GM10248 (cell line): ENCODE measurements at regions not wholly inside any gene's neighbourhood (a gene's known extent, or its start where the extent isn't known, plus 50 kb on each side); places are given as distances from the start of the nearest gene placed in this dataset.
"Not testable (repeated sequence)": the region's sequence is repeated elsewhere in the genome, so short reads cannot be mapped to it uniquely, and the experiment has no call there.

Source experiments
- CTCF ChIA-PET: fragments of 300-600 bp; sonication (Branson Sonifier 250); formaldehyde crosslinking; extraction: SDS; loops from one replicate; lab custom pipeline; 2021; ENCODE audit warnings: antibody characterized with exemption; lab: Yijun Ruan, JAX
- POLR2A ChIA-PET: fragments of 350-650 bp; sonication (Branson Sonifier 250); formaldehyde crosslinking; extraction: SDS; loops from one replicate; lab custom pipeline; 2020; ENCODE audit warnings: antibody characterized with exemption; lab: Yijun Ruan, JAX
- DNase-seq: peaks from one replicate; pipeline ENCODE4 v3.0.0; 2012; ENCODE audit errors: extremely low spot score
- CTCF ChIP-seq: IDR thresholded peaks from 2 replicates; pipeline ENCODE4 v1.5.1; 2012; ENCODE audit warnings: mild to moderate bottlenecking, low read depth; ENCODE audit errors: extremely low read depth, missing control alignments, control extremely low read depth

DNA sequence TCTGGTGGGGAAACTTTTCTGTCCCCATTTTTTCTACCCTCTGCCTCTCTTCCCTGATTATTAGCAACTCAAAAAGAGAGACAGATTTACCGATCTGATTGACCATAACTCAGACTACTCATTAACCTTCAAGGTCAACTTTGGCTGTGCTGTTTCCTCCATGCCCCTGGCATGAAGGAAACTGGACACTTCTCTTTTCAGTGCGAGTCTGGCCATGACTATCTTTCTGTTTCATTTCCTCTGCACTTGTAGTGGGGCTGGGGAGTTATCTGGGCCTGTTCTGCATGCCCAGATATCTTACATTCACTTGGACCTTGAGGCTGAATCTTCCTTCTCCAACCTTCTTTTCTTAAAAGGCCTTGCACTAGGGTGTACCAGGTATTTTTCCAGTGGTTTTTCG lies 76.9 kb upstream of the SLCO2A1 start:
- ChIA-PET CTCF (no interaction called here), POLR2A (no interaction called here)
- no peak for TF ChIP-seq CTCF
- peak; percentile 26 for DNase-seq

DNA sequence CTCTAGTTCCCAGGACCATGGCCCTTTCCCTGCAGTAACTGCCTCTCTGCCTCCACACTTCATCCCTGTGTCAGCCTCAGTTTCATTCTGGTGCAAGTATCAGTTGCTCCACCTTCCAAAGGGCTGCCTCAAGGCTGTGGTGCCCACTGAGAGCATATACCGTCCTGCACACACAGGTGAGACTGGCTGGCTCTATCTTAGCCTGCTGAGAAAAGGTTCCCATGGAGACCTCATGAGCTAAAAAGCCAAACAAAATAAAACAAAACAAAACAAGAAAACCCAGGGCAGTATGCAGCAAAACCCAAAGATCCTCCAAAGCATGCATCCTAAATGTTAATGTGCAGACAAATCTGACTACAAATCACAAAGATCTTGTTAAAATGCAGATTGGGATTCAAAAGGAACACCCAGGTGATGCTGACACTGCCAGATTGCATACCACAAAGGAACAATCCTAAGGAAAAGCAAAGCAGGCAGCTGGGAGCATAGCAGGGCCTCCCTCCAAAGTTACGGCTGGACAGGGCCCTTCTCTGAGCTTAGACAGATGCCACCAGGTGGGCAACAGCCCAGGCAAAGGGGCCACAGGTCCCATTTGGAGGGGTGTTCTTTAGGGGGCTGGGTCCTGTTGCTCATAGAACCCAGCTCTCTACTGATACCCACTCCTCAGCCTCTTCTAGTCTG lies 76.3 kb upstream of the SLCO2A1 start:
- no peak for TF ChIP-seq CTCF
- CTCF ChIA-PET, result no interaction called here
- DNase-seq, result no peak
- POLR2A ChIA-PET, result no interaction called here

GRCh38 chr3:134104031-134104430 lies 74.3 kb upstream of the SLCO2A1 start:
- POLR2A ChIA-PET, result no interaction called here

GRCh38 chr3:134103470-134103869 lies 73.7 kb upstream of the SLCO2A1 start:
- CTCF ChIA-PET, result no interaction called here
- DNase-seq, result no peak

More at GRCh38 chr3:134104031-134104430, 74.3 kb upstream of the SLCO2A1 start:
- no peak for DNase-seq
- CTCF ChIA-PET, result no interaction called here
- TF ChIP-seq CTCF, result no peak

GRCh38 chr3:134102976-134103375 lies 73.3 kb upstream of the SLCO2A1 start:
- no peak for TF ChIP-seq CTCF
- ChIA-PET CTCF (no interaction called here), POLR2A (no interaction called here)
- no peak for DNase-seq

More at GRCh38 chr3:134103470-134103869, 73.7 kb upstream of the SLCO2A1 start:
- POLR2A ChIA-PET, result no interaction called here
- no peak for TF ChIP-seq CTCF

GRCh38 chr3:134096214-134096613 lies 66.5 kb upstream of the SLCO2A1 start:
- CTCF ChIA-PET, POLR2A ChIA-PET, DNase-seq: not testable (repeated sequence)

DNA sequence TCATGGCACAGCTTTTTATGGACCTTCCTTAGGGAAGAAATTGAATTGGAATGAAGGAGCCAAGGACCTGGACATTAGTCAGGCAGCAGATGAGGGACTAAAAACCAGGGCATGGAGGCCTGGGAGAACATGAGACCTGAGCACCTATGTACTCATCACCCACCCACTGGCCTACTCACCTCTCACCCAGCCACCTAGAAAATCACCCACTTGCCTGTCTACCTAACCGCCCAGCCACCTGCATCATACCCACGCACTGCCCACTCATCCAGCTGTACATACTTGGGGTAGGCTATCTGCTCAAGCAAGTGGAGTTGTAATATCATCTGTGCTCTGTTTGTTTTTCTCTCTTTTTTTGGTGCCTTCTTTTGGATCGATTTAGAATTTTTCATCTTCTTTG lies 65.3 kb upstream of the SLCO2A1 start:
- no peak for DNase-seq
- no peak for TF ChIP-seq CTCF
- ChIA-PET CTCF (no interaction called here), POLR2A (no interaction called here)
